HepG2 (cell line): ENCODE measurements at regions not wholly inside any gene's neighbourhood (a gene's known extent, or its start where the extent isn't known, plus 50 kb on each side); places are given as distances from the start of the nearest gene placed in this dataset.

Experiments used
- ATAC-seq: fragments of 200-7000 bp; cut with Tn5 transposase; 3 replicates; pipeline ENCODE4 v1.9.1; 2020; ENCODE audit warnings: mild to moderate bottlenecking, moderate library complexity
- BruUV-seq: library from RNA; stranded (reverse); fragments of 400-500 nt; replicated peaks from 2 replicates; lab custom pipeline; 2021; lab: Mats Ljungman, UMichigan
- CTCF ChIA-PET: fragments of 300-600 bp; formaldehyde crosslinking; extraction: SDS; loops from one replicate; lab custom pipeline; 2021; ENCODE audit warnings: low total read pairs, inconsistent platforms, low intra/inter-chr PET ratio; lab: Yijun Ruan, JAX
- POLR2A ChIA-PET: fragments of 350-600 bp; sonication (Branson Sonifier 250); formaldehyde crosslinking; loops from one replicate; lab custom pipeline; 2020; ENCODE audit warnings: antibody characterized with exemption, inconsistent platforms; lab: Yijun Ruan, JAX
- DNase-seq: peaks from one replicate; pipeline ENCODE4 v3.0.0-alpha.2; 2015; ENCODE audit warnings: low spot score
- FAIRE-seq: peaks from 3 replicates; lab custom pipeline; 2011; peaks lifted over from hg19 to GRCh38; lab: Jason Lieb, UNC
- H2AFZ ChIP-seq: one replicate; pipeline ENCODE4 v1.6.1; 2011; ENCODE audit warnings: low read length, inconsistent platforms
- H3K27ac ChIP-seq: fragments of 300-600 bp; 3 replicates; pipeline ENCODE4 v1.8.0; 2011; ENCODE audit warnings: mixed run types, mild to moderate bottlenecking, mixed read lengths, low read length, inconsistent platforms; ENCODE audit not compliant: insufficient read depth; ENCODE audit errors: extremely low read length
- H3K27me3 ChIP-seq, 2 experiments: fragments of 200-600 bp in 1 of 2; 2 replicates in 1 of 2; 3 replicates in 1 of 2; pipeline versions ENCODE4 v1.6.0 to v1.8.0; 2011; ENCODE audit warnings: low read length in 2 of 2, mild to moderate bottlenecking in 2 of 2, moderate library complexity in 2 of 2, inconsistent platforms in 1 of 2; ENCODE audit not compliant: insufficient read depth in 2 of 2, control insufficient read depth in 1 of 2
- H3K36me3 ChIP-seq, 2 experiments: fragments of 200-600 bp in 1 of 2; replicated peaks in 1 of 2; 2 replicates in 1 of 2; 3 replicates in 1 of 2; pipeline versions ENCODE4 v1.5.1 to v1.8.0; 2011; ENCODE audit warnings: low read length in 2 of 2, inconsistent platforms in 1 of 2; ENCODE audit not compliant: insufficient read depth in 2 of 2, control insufficient read depth in 1 of 2
- H3K4me1 ChIP-seq: 2 replicates; pipeline ENCODE4 v1.5.1; 2012; ENCODE audit warnings: low read length, inconsistent platforms; ENCODE audit not compliant: insufficient read depth
- H3K4me2 ChIP-seq: 2 replicates; pipeline ENCODE4 v1.6.0; 2011; ENCODE audit warnings: low read depth, low read length, inconsistent platforms
- H3K4me3 ChIP-seq, 3 experiments: fragments of 200-600 bp in 1 of 3; sonication (generic), shearing (Covaris generic) in 1 of 3; replicated peaks in 1 of 3; 2 replicates each; pipeline ENCODE4 v1.5.1; 2011 to 2016; ENCODE audit warnings: low read length in 3 of 3, inconsistent platforms in 2 of 3, low read depth in 2 of 3, mild to moderate bottlenecking in 2 of 3, control low read depth in 1 of 3, mixed read lengths in 1 of 3; ENCODE audit not compliant: insufficient read depth in 1 of 3
- H3K79me2 ChIP-seq: one replicate; pipeline ENCODE4 v1.6.1; 2011; ENCODE audit warnings: low read length, inconsistent platforms; ENCODE audit not compliant: insufficient read depth
- H3K9ac ChIP-seq: 2 replicates; pipeline ENCODE4 v1.6.0; 2011; ENCODE audit warnings: mild to moderate bottlenecking, low read depth, low read length, inconsistent platforms; ENCODE audit not compliant: insufficient read depth
- H3K9me3 ChIP-seq: 2 replicates; pipeline ENCODE4 v1.5.1; 2012; ENCODE audit warnings: mild to moderate bottlenecking, low read length
- H4K20me1 ChIP-seq: 2 replicates; pipeline ENCODE4 v1.6.0; 2011; ENCODE audit warnings: inconsistent platforms, mild to moderate bottlenecking, low read length, moderate library complexity; ENCODE audit not compliant: insufficient read depth
- NFIC ChIP-seq: IDR thresholded peaks from 2 replicates; pipeline ENCODE4 v1.6.1; 2012; ENCODE audit warnings: mild to moderate bottlenecking, low read length, inconsistent platforms
- SOX13 ChIP-seq, 3 experiments: fragments of 450-650 bp in 1 of 3; sonication (generic) in 1 of 3; formaldehyde crosslinking in 1 of 3; IDR thresholded peaks in 2 of 3; conservative IDR thresholded peaks in 1 of 3; 2 replicates each; pipeline versions ENCODE4 v1.5.0 to v1.6.1; 2016 to 2020; ENCODE audit warnings: antibody characterized with exemption in 1 of 3, mild to moderate bottlenecking in 1 of 3, missing compliant biosample characterization in 1 of 3, missing genetic modification reagents in 1 of 3, moderate library complexity in 1 of 3
- TBP ChIP-seq: sonication (generic); formaldehyde crosslinking; IDR thresholded peaks from 2 replicates; pipeline ENCODE4 v1.5.0; 2020; ENCODE audit warnings: missing genetic modification reagents
- TFDP1 ChIP-seq: IDR thresholded peaks from 2 replicates; pipeline ENCODE4 v1.6.1; 2016; ENCODE audit warnings: missing compliant biosample characterization, missing genetic modification reagents, borderline replicate concordance
- ZBED4 ChIP-seq: sonication (generic); formaldehyde crosslinking; IDR thresholded peaks from 2 replicates; pipeline ENCODE4 v1.4.0; 2020; ENCODE audit warnings: missing genetic modification reagents, borderline replicate concordance
- ZNF207 ChIP-seq: fragments of 450-650 bp; IDR thresholded peaks from 2 replicates; pipeline ENCODE4 v1.6.1; 2016; ENCODE audit warnings: antibody characterized with exemption, borderline replicate concordance
- ZNF564 ChIP-seq: sonication (generic); formaldehyde crosslinking; IDR thresholded peaks from 2 replicates; pipeline ENCODE4 v1.8.1; 2023; ENCODE audit warnings: mild to moderate bottlenecking, missing genetic modification reagents
- WGBS: methylation state at CpG from one replicate; pipeline ENCODE4 v1.1.6; 2017; ENCODE audit warnings: low lambda C conversion rate; 5-methylcytosine and 5-hydroxymethylcytosine counted together
- in situ Hi-C: cut with HindIII; loops from 2 replicates; pipeline ENCODE4 v1.10.0; 2017; ENCODE audit warnings: low pct_unique_long_range_greater_than_20kb; ENCODE audit not compliant: extremely low pct_ligation_motif_present
- intact Hi-C: fragments of 100-400 bp; cut with micrococcal nuclease; formaldehyde crosslinking; loops from one replicate; pipeline ENCODE4 v1.10.0; 2022; ENCODE audit not compliant: unreplicated experiment
- TF ChIP-seq, protein P1 (sequence below): sonication (generic); formaldehyde crosslinking; IDR thresholded peaks from 2 replicates; pipeline ENCODE4 v1.8.0; 2022; ENCODE audit warnings: missing genetic modification reagents, low read depth, mild to moderate bottlenecking, borderline replicate concordance
- TF ChIP-seq, protein P2 (sequence below): sonication (generic); formaldehyde crosslinking; IDR thresholded peaks from 2 replicates; pipeline ENCODE4 v1.4.0; 2020; ENCODE audit warnings: missing genetic modification reagents, mild to moderate bottlenecking, borderline replicate concordance

DNA sequence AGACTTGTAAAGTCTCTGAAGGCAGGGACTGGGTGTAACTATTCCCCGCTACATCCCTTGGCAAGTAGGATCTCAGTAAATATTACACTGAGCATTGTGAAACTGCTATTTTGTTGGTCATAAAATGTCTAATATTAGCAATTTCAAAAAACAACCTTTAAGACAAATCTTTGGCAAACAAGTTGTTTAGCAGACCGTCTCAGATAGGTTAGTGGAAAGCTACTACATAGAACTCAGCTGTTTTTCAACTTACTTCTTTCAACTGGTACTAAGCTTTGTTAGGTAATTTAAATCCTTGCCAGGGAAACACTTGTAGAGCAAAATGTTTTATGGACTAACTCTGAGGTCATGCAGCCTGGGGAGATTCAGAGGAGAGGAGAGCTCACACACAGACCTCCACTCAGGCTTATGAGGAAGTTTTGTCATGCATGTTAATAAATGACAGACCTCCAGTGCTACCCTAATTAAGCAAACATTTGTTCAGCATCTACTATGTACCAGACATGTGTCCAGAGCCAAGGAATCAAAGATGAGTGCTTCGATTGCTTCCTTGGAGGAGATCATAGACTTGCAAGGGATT is 61.6 kb upstream of the STAC start:
- no peaks in the 10 kb centered on the region for H3K79me2 ChIP-seq
- H3K9me3 ChIP-seq: no peaks in the 10 kb centered on the region; the same call in 1 of the 2 replicates
- TF ChIP-seq, protein P1, sequence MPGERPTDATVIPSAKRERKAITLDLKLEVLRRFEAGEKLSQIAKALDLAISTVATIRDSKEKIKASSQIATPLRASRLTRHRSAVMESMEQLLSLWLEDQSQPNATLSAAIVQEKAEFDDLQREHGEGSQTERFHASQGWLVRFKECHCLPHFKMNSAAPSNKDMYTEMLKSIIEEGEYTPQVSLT: no peak
- TF ChIP-seq SOX13 (IDR thresholded peaks at IDR 0.05): no peak
- TF ChIP-seq SOX13 (CRISPR knock-in tag; conservative IDR thresholded peaks at IDR 0.05 in 1 of 2, IDR thresholded peaks at IDR 0.05 in 1 of 2): no peak
- no peak for TF ChIP-seq TBP
- no peak for TF ChIP-seq TFDP1 (CRISPR knock-in tag)
- intact Hi-C loops: no loop called here
- ChIA-PET POLR2A (no interaction called here), CTCF (no interaction called here)
- H3K27me3 ChIP-seq: no peaks in the 10 kb centered on the region
- no peak for DNase-seq
- H3K4me3 ChIP-seq: no peak overlapping the region
- H3K4me1 ChIP-seq: no peaks in the 10 kb centered on the region
- H3K4me2 ChIP-seq: no peak overlapping the region
- BruUV-seq: no TSS peak
- WGBS: 18% methylated on average over 3 of the region's 3 CpGs
- ATAC-seq: no peak
- H3K27ac ChIP-seq: no peak overlapping the region
- H3K9ac ChIP-seq: no peak overlapping the region
- no peaks in the 10 kb centered on the region for H4K20me1 ChIP-seq
- no peak overlapping the region for H2AFZ ChIP-seq
- no peak for FAIRE-seq
- in situ Hi-C loops: no loop called here
- H3K36me3 ChIP-seq: no peaks in the 10 kb centered on the region

- no peak overlapping the region for H2AFZ ChIP-seq
- BruUV-seq: no TSS peak
- FAIRE-seq: no peak
- no peak overlapping the region for H3K9ac ChIP-seq
- no peaks in the 10 kb centered on the region for H3K36me3 ChIP-seq
- no peak overlapping the region for H3K4me2 ChIP-seq
- ATAC-seq: no peak
- no peak overlapping the region for H3K4me3 ChIP-seq
- ChIA-PET CTCF (no interaction called here), POLR2A (no interaction called here)
- H3K9me3 ChIP-seq: no peaks in the 10 kb centered on the region; the same call in 1 of the 2 replicates
- H3K79me2 ChIP-seq: no peaks in the 10 kb centered on the region
- no peak overlapping the region for H3K27ac ChIP-seq
- no peaks in the 10 kb centered on the region for H3K27me3 ChIP-seq
- H3K4me1 ChIP-seq: no peaks in the 10 kb centered on the region
- in situ Hi-C loops (no loop called here), intact Hi-C loops (no loop called here)
- WGBS: 52% methylated on average over 1 of the region's 1 CpG
- no peaks in the 10 kb centered on the region for H4K20me1 ChIP-seq
- DNase-seq: no peak
- TF ChIP-seq ZNF207 (no peak), ZBED4 (no peak), ZNF564 (no peak), NFIC (no peak)
- TF ChIP-seq, protein P2, sequence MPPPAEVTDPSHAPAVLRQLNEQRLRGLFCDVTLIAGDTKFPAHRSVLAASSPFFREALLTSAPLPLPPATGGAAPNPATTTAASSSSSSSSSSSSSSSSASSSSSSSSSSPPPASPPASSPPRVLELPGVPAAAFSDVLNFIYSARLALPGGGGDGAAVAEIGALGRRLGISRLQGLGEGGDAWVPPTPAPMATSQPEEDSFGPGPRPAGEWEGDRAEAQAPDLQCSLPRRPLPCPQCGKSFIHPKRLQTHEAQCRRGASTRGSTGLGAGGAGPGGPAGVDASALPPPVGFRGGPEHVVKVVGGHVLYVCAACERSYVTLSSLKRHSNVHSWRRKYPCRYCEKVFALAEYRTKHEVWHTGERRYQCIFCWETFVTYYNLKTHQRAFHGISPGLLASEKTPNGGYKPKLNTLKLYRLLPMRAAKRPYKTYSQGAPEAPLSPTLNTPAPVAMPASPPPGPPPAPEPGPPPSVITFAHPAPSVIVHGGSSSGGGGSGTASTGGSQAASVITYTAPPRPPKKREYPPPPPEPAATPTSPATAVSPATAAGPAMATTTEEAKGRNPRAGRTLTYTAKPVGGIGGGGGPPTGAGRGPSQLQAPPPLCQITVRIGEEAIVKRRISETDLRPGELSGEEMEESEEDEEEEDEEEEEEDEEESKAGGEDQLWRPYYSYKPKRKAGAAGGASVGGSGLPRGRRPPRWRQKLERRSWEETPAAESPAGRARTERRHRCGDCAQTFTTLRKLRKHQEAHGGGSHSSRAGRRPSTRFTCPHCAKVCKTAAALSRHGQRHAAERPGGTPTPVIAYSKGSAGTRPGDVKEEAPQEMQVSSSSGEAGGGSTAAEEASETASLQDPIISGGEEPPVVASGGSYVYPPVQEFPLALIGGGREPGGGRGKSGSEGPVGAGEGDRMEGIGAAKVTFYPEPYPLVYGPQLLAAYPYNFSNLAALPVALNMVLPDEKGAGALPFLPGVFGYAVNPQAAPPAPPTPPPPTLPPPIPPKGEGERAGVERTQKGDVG (CRISPR knock-in tag): no peak
Observed at GRCh38 chr3:36319680-36320079, 60.6 kb upstream of the STAC start.
